ENCODE measurements at regions not wholly inside any gene's neighbourhood (a gene's known extent, or its start where the extent isn't known, plus 50 kb on each side); places are given as distances from the start of the nearest gene placed in this dataset.

DNA sequence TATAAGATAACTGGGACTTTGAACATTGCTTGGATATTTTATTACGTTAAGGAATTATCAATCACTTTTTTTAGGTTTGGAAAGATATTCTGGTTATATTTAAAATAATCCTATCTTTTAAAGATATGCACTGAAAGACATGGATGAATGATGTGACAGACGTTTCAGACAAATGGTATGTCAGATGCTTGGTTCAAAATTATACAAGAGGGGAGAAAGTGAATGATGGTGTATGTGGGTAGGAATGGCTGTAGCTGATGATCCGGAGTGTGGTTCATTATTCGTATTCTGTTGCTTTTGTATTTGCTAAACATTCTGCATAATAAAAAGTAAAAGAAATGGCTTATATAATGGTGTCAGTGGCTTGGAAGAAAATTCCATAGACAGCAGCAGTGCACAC lies 51.0 kb upstream of the SNRPB2 start:
- no peak for DNase-seq

GRCh38 chr20:16676891-16677290 lies 52.9 kb upstream of the SNRPB2 start:
- no peak for DNase-seq

DNA sequence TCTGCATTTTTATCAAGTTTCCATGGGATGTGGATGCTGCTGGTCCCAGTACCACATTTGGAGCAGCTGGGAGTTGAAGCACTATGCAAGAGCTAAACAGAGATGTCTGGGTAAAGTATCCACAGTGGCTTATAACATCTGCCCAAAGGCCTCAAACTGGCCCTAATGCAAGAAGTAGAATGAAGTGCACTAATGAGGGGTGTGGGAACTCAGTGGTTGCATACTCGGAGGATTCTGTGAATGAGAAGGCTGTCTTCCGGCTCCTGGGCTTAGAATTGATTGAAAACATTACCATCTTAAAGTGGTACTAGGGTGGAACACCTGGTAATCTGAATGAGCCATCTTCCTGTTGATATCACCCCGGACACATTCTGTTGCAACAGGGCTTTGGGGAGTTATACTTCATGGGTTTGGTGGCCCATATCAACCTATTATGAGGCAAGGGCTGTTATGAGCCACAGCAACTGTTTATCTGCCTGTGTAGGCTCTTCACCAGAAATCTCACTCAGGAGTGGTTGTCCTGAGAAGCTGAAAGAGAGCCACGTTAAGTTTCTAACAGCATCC lies 54.7 kb upstream of the SNRPB2 start:
- peak in 1 of 5 experiments; percentile 13 for DNase-seq

DNA sequence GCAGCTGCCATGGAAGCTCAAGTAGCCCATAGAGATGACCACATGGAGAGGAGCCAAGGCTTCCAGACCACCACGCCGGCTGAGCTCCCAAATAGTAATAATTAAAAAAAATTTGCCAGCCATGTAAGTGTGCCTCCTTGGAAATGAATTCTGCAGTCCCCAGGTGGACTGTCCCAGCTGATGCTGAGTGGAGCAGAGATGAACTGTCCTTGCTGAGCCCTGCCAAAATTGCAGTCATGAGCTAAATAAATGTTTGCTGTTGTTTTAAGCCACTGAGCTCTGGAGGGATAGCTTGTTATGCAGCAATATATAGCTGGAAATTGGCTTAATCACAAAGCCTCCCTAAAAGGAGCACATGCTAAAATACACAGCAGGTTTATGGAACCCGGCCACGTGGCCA lies 55.6 kb upstream of the SNRPB2 start:
- no peak for DNase-seq

GRCh38 chr20:16672299-16672698 lies 57.5 kb upstream of the SNRPB2 start:
- no peak for DNase-seq

GRCh38 chr20:16671753-16672152 lies 58.1 kb upstream of the SNRPB2 start:
- DNase-seq = no peak

GRCh38 chr20:16666272-16666671 lies 63.6 kb upstream of the SNRPB2 start:
- peak in 1 of 5 experiments; percentile 2 for DNase-seq

- no peak for DNase-seq
Observed at GRCh38 chr20:16664020-16664419, 65.8 kb upstream of the SNRPB2 start.

DNA sequence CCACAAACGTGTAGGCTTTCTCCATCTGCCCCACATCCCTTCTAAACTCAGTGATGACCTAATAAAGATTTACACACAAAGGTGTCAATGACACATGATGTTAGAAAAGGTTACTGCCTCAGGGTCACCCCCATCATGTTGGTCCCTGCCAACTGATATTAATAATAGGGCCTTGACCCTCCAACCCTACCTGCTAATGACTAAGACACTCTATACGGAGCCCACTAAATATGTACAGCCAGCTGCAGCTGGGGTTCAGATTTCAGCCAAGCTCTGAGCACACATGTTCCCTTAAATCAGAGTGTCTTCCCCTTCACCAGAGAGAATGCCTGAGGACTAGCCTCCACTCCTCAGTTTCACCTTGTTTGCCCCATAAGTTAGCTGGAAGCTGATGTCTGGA lies 67.4 kb upstream of the SNRPB2 start:
- no peak for DNase-seq

DNA sequence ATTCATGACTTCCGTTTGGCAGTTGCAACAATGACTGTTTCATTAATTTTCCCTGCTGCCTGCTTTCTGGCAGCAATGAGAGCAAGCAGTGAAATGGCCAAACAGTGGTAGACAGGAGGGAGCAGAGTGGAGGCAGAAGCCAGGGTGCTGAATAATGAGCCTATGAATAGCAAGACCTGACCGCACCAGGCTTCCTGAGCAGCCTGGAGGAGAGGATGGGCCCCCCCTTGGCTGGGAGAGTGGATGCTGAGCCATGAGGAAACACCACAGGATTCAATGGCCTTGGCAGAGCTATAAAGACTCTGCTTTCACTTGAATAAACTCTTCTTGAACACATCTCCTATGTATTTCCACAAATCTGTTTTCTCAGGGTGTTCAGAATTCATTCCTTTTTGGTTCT lies 68.1 kb upstream of the SNRPB2 start:
- no peak for DNase-seq

GRCh38 chr20:16654858-16655535 lies 74.8 kb upstream of the SNRPB2 start:
- DNase-seq = no peak

GRCh38 chr20:16653266-16653665 lies 76.6 kb upstream of the SNRPB2 start:
- DNase-seq = no peak

GRCh38 chr20:16647875-16648597 lies 74.8 kb upstream of the KIF16B start:
- no peak for DNase-seq

GRCh38 chr20:16641511-16642023 lies 68.3 kb upstream of the KIF16B start:
- DNase-seq = no peak

DNA sequence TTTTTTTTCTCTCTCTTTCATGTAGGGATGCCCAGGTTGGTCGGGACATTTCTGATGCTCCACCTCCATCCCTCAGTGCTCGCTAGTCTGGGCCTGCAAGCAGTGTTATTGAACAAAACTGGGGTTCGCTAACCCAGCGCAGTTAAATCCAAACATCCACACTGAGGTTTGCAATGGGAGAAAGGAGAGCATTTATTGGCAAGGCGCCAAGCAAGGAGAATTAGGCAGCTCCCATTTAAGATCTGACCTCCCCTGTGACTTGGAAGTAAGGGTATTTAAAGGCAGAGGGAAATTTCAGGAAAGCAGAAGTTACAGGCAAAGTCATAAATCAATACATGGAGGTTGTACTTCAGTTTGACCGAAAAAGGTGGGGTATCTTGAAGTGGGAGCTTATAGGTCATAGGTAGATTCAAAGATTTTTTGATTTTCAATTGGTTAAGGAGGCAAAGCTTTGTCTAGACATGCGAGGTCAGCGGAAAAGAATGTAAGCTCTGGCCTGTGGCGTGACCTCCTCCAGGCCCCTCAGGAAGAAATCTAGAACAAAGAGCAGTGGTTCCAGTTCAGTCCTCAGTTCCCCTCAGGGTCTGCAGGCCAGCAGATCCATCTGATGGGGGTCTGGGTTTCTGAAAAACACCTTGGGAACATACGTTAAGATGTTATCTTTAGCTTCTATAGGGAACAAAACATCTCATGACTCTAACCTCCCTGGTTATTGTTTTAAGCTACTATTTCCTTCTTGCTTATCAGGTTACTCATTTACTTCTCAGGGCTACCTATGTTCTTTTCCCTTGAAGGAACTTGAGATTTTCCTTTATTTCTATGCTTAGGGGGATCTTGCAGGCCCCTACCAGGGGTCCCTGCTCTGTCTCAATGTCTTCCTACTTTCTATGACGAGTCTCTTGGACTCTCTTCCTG lies 66.0 kb upstream of the KIF16B start:
- DNase-seq = no peak

GRCh38 chr20:16637797-16638196 lies 64.5 kb upstream of the KIF16B start:
- DNase-seq = no peak

GRCh38 chr20:16626849-16627248 lies 53.6 kb upstream of the KIF16B start:
- DNase-seq = no peak

GRCh38 chr20:16624106-16624505 lies 50.9 kb upstream of the KIF16B start:
- no peak for DNase-seq

Data from T-helper 2 cell (primary cell).